ENCODE measurements at regions not wholly inside any gene's neighbourhood (a gene's known extent, or its start where the extent isn't known, plus 50 kb on each side); places are given as distances from the start of the nearest gene placed in this dataset.

- H3K4me1 ChIP-seq, result no peaks in the 10 kb centered on the region
- H3K4me2 ChIP-seq, result no peak overlapping the region
- ChIA-PET CTCF (no interaction called here), POLR2A (no interaction called here)
- WGBS (ENCODE audit: missing lambda C conversion rate), result 1% methylated on average over 3 of the region's 3 CpGs
- H3K4me3 ChIP-seq, result no peak overlapping the region
- DNase-seq (ENCODE audit: low read depth in 1 of 2, low spot score in 1 of 2) (no peak), ATAC-seq (no peak), FAIRE-seq (no peak)
- no peak overlapping the region for H3K27ac ChIP-seq
- TF ChIP-seq ZSCAN20 (CRISPR knock-in tag; IDR thresholded peaks at IDR 0.05), result no peak
- TF ChIP-seq SMC3 (IDR thresholded peaks at IDR 0.05), result no peak
- TF ChIP-seq PBX3 (IDR thresholded peaks at IDR 0.05), result no peak
- TF ChIP-seq HDAC2 (IDR thresholded peaks at IDR 0.05), result no peak
- no peaks in the 10 kb centered on the region for H3K9me3 ChIP-seq
Measured at GRCh38 chr2:116088236-116088635, 1645.8 kb downstream of the DPP10 start.

GRCh38 chr2:116094196-116094595, 1651.8 kb downstream of the DPP10 start:
- no peak for ATAC-seq
- 0% methylated on average over 1 of the region's 1 CpG for WGBS (ENCODE audit: missing lambda C conversion rate)

More at GRCh38 chr2:116094196-116094595, 1651.8 kb downstream of the DPP10 start:
- ChIA-PET CTCF (no interaction called here), POLR2A (no interaction called here)
- DNase-seq (ENCODE audit: low read depth in 1 of 2, low spot score in 1 of 2) (no peak), FAIRE-seq (no peak)
- Histone ChIP-seq H3K4me1 (no peaks in the 10 kb centered on the region), H3K4me3 (no peak overlapping the region), H3K27ac (no peak overlapping the region), H3K4me2 (no peak overlapping the region), H3K9me3 (no peaks in the 10 kb centered on the region; the same call in 2 of the 3 replicates)
- TF ChIP-seq CBX8 (IDR thresholded peaks at IDR 0.05) (no peak), FOXS1 (CRISPR knock-in tag; IDR thresholded peaks at IDR 0.05) (no peak), NR3C1 (IDR thresholded peaks at IDR 0.05) (no peak), KDM5A (IDR thresholded peaks at IDR 0.05) (no peak), CTCF (IDR thresholded peaks at IDR 0.05) (no peak), POLR2A (IDR thresholded peaks at IDR 0.05; ENCODE audit: low read length) (no peak), EHMT2 (IDR thresholded peaks at IDR 0.05; ENCODE audit: low read depth) (no peak), RNF2 (IDR thresholded peaks at IDR 0.05; ENCODE audit: borderline replicate concordance, low read depth) (no peak), GATA3 (IDR thresholded peaks at IDR 0.05; ENCODE audit: borderline replicate concordance) (no peak), HOXB13 (CRISPR knock-in tag; IDR thresholded peaks at IDR 0.05; ENCODE audit: low read depth) (no peak), ATOH8 (CRISPR knock-in tag; IDR thresholded peaks at IDR 0.05; ENCODE audit: low read depth) (no peak), ESRRA (IDR thresholded peaks at IDR 0.05; ENCODE audit: borderline replicate concordance, low read length) (no peak), MYC (IDR thresholded peaks at IDR 0.05; ENCODE audit: borderline replicate concordance, low read length) (no peak), REST (IDR thresholded peaks at IDR 0.05) (no peak)

Measured in A549 (cell line).